GM21528 (cell line): ENCODE measurements at regions not wholly inside any gene's neighbourhood (a gene's known extent, or its start where the extent isn't known, plus 50 kb on each side); places are given as distances from the start of the nearest gene placed in this dataset.

Source experiments
- ATAC-seq: cut with Tn5 transposase; IDR thresholded peaks from one replicate; pipeline ENCODE4 v1.9.1; 2021; ENCODE audit warnings: mild to moderate bottlenecking, moderate library complexity; ENCODE audit not compliant: unreplicated experiment, low FRiP score

DNA sequence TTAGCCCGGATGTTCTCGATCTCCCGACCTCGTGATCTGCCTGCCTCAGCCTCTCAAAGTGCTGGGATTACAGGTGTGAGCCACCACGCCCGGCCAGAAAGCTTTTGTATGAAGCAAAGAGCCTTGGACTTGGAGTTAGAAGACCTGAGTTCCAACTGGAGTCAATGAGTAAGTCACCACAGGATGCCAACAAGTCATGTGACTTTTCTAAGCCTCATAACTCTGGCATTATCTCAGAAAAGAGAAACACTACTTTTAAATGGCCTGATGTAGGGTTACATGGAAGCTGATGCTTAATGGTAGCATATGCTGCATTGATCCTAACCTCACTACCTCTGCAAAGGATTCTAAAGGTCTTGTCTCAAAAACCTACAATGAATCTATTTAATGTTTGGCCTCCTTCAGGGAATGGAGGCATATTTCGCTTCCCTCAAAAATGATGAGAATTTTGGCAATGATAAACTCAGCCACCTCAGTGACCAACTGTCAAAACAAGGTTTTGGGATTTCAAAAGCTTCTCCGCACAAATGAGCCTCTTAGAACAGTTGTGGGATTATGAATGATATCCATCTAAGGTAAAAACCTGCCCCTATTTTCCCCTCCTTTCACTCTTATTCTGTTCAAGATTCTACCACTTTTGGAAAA, 236.8 kb downstream of the ACTL7B start:
- ATAC-seq = no peak

DNA sequence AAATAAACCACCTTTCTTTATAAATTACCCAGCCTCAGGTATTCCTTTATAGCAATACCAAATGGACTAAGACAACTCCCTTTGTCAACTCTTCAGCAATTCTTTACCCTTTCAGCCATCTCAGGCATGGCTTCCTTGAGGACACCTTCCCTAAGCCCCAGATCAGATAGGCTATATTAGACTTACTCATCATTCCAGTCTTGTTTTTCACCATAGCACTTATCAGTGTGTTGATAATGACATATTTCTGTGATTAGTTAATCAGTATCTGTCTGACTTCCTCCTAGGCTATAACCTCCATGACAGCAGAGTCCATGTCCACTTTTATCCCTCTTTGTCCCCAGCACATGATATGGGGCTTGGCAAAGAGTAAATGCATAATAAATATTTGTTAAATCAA, 238.1 kb downstream of the ACTL7B start:
- no peak for ATAC-seq

DNA sequence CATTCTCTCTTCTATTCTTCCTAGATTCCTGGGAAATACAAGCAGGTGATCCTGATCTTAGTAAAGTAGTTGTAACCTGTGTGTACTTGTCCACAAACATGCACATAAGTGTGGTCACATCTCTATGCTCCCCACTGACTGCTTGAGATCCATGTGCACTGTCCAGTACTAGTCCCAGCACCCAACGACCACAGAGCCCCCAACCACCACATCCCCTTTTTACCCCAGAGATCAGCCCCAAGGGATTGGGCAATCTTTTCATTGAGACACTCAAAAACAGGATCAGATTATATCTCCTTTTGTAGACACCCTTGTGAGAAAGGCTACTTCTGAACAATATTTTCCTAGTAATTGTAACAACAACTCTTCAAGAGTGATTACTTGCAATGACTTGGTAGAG, 240.6 kb downstream of the ACTL7B start:
- ATAC-seq = no peak

DNA sequence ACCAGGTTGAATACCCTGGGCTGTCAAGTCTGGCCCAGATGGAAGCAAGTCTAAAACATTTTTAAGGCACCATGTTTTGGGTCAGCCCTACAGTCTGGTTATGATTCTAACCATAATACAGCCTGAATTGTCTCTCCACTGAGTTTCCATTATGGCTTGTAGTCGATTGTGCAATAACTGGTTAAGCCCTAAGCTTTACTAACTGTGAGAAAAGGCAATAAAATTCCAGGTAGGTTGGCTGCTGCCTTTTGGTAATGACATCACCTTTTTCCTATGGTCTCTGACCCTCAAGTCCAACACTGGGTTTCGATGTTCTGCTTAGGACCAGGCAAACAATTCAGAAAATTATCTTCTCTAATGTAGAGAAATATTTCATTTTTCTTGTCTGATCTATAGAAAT, 243.3 kb downstream of the ACTL7B start:
- ATAC-seq = no peak

DNA sequence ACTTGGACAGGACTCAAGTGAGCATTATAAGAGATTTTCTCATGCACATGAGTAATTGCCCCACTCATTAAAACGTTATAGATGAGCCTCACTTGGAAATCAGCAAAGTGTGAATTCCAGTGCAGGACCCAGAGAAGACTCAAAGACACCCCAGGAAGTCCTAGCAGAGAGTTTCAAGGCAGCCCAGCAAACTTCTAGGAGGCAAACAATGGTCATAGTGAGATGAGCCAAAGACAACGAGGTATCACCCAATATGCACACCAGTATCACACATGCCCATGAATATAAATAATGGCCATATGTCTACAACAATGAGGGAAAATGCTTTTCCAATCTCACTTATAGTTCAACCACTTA, 245.9 kb downstream of the ACTL7B start:
- no peak for ATAC-seq

DNA sequence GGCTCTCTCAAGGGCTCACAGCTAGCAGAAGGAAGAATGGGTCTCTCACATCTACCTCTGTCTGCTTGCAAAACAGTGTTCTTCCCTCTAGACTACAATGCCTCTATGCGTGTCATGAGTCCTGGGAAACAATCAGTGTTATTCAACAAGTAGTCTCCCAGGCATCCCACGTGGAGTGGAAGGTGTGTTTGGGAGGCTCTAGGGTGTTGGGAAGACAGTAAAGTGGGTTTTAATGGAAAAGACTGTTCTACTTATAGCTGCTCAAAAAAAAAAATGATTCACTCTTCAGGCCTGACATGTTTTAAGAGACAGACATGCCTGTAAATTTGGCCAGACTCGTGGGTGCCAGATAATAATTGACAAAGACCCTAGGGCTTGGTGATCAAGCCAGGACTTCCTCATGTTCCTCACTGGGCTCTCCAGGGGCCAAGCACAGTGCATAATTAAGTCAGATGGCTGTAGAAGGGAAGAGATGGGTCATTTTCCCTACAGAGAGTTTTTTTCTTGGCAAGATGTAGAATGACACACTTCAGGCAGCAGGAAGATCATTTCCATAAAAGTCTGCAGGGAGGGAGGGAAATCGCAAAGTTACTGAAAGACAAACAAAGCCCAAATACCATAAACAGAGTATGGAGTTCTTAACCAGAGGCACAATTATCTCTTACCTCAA, 246.4 kb downstream of the ACTL7B start:
- ATAC-seq = no peak

DNA sequence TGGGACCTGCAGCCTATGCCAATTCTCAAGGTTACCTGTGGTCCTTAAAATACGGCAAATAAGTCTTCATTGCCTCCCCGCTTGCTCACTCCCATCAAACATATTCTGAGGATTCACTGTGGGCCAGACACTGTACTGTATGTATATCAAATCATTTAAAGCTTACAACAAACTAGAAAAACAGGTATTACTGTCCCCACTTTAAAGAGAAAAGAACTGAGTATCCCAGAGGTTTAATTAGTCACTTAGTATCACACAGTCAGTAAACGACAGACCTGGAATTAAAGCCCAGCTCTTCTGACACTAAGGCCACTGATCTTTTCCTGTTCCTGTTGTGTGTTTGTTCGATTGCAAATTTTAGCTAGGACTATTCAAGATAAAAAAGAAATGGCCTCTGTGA, 248.2 kb downstream of the ACTL7B start:
- ATAC-seq = no peak

DNA sequence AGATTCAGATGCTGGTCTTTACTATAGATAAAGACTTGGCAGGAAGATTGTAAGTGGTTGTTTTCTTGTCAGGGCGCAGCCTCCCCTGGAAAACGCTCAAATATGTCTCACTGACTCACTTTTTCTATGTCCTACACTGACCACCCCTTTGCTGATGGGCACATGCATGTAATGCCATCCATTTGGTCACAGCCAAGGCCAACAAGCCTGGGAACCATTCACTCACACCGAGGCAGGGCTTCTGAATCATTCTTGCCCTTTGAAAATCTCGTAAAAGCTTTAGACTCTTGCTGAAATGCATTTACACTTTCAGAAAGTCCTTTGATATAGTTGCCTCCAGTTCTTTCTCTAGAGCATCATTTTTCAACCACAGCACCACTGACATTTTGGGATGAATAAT, 249.4 kb downstream of the ACTL7B start:
- no peak for ATAC-seq

DNA sequence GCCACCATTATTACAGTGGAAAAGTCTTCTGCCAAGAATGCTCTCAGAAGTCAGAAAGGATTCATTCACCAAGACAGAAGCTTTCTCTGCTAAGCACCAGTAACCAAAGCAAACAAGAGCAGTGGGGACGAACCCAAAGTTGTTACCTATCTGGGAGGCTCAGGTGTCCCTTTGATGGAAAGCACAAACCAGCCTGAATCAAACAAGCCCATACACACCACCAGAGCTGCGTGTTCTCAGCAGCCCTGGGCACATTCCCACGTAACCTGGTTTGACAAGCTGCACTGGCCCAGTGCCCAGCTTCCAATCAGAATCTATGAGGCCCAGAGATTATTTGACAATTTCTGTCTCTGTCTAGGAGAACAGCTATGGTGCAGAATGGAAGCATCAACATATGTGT, 252.6 kb downstream of the ACTL7B start:
- no peak for ATAC-seq

DNA sequence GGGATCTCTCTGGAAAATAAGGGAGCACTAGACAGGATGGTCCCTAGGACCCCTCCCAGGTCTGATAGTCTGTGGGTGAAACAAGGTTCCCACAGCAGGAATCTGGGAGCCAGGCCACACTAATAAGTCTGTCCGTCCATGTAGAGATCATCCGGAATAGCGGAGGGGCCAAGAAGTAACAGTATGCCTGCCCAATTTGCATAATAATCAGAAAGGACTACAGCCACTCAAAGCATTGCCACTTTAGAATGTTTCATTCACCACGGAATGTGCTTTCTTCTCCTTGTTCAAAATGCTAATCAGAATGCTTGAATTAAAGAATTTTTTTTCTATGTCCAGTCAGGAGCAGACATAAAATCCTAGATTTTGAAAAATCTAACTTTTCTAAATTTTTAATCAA, 254.9 kb downstream of the ACTL7B start:
- ATAC-seq = no peak

DNA sequence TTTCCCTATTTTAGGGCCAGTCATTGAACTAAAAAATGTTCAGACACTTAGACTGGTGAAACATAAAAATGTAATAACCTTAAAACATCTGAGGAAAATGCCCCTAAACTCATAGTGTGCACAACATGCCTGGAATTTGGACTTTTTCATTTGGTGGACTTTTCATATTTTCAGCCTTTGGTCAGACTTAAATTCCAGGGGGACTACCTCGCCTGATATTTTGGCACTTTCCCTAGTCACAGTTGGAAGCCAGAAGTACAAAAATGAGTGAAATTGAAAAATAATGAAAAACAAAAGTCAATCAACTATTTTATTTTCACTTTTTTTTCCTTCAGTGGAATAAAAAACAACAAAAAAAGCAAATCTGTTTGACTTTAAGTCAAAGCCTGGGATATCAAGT, 256.2 kb downstream of the ACTL7B start:
- no peak for ATAC-seq

DNA sequence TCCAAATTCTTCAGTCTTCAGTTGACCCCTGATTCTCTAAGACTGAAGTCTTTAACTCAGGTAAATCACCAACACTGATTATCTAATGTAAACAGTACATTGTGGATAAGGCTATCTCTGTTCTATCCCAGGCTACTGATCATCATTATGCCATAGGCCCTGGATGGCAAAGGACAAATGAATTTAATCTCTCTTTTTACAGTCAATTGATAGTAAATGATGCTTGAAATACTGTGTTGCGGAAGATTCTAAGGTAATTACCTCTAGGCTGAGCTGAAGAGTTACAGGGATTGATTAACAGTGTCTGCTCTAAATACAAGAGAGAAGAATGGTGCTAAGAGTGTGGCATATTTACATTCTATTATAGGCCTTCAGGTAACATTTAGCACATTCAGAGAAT, 264.7 kb downstream of the ACTL7B start:
- ATAC-seq = no peak

DNA sequence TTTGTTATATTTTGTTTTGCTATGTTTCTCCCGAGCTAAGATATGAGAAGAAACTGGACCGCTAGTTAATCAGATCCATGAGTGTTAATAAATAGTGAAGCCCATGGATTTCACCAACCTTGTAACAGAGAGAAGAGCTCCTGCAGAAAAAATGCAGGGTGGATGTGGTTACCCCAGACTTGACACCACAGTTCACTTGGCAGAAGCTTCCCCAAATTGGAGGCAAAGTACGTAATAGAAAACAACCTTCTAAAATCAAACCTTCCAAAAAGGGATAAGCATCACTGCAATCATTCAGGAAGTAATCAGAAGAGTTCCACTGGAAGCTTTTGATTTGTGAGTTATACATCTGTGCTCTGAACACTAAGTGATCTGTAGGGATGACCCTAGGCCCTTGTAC, 267.5 kb downstream of the ACTL7B start:
- no peak for ATAC-seq

DNA sequence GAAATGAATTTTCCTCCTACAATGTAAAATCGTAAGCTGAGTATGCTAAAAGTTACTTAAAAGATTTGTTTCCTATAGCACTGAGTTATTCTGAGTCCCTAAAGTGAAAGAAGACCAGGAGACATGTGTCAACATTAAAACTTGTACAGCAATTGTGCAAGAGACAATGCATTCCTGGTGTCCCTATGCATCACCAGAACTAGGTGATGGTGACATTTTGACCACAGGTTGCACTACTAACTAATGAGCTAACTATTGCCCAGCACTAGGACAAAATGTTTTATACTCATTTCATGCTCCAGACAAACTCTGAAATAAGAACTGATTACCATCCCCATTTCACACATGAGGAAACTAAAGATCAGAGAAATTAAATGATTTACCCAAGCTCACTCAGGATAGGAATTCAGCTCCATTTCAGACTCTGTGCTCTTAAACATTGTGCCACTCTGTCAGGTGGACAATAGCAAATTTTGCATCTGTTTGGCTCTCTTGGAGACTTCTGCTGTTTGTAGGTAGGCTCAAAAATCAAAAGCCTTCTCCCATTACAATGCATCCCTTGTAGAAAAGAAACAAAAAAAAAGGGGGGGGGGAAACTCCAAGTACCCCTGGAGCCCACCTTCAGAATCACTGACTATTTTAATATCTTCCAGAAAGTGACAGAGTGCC, 269.2 kb downstream of the ACTL7B start:
- no peak for ATAC-seq

DNA sequence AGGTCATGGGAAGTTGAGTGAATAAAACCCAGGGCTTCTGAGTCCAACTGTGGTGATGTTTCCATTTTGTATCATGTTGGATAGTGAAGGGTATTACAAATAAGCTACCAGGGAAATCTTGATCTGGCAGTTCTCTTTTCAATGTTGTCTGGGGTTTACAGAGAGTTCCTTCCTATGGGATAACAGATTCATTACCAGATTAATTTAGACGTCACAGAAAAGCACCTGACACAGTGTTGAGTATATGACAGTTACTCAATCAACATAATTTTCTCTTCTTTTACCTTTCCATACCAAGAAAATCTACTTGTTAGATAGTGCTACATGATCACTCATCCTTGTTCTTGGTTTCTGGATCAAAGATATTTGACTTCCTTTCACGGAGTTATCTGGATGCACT, 270.9 kb downstream of the ACTL7B start:
- no peak for ATAC-seq

DNA sequence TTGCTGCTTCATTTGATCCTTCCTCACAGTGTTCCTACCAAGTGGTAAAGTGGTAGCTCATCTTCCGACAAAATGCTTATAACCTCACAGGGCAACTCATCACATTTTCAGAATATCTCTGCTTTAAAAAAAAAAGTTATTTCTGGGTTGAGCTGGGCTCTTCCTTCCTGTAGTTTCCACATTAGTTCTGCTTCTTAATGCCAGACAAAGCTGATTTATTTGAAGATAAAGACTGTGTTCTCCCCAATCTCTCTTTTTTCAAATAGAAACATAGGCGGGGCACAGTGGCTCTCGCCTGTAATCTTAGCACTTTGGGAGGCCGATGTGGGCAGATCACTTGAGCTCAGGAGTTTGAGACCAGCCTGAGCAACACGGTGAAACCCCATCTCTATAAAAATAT, 273.1 kb downstream of the ACTL7B start:
- no peak for ATAC-seq

DNA sequence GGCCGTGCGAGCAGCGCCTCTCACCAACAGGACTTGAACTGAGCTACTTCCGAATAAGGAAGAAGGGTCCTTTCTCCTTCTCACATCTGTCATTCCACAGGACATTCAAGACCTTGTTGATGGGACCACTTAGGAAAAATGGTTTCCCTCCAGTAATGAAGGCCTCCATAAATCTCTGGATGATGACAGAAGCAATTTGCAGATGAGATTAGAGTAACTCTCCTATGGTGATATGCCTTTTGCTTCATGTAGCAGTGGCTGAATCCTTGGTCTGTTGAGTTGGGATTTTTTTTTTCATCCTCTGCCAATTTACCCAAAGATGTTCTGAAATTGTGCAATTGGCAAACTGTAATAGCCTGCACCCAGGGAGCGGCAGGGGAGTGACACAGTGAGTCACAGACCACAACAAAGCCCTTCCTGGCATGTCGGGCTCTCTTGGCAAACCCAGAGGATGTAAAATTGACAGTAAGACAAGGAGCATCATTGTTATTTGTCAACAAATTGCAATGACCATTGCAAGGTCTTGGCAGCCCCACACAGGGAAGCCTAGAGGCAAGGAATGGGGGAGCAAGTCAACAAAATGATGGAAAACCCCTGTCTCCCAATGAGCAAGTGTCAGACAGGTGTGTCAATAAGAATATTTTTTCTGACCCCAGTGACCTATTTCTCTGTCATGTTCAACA, 275.9 kb downstream of the ACTL7B start:
- no peak for ATAC-seq

DNA sequence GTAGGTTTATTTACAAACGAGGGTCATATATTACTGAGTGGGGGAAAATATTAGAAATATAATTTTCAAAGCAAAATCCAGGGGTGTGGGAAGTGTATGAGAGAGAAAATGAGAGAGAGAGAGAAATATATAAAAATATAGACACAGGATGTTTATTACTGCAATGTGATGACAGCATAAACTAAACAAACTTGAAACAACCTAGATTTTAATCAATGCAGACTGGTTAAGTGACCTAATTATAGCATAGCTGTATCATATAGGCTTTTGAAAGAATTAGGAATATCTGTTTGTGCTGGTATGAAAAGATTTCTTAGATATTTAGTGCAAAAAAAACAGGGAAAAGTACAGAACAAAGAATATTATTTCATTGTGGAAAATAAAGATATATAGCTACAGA, 280.5 kb downstream of the ACTL7B start:
- no peak for ATAC-seq

DNA sequence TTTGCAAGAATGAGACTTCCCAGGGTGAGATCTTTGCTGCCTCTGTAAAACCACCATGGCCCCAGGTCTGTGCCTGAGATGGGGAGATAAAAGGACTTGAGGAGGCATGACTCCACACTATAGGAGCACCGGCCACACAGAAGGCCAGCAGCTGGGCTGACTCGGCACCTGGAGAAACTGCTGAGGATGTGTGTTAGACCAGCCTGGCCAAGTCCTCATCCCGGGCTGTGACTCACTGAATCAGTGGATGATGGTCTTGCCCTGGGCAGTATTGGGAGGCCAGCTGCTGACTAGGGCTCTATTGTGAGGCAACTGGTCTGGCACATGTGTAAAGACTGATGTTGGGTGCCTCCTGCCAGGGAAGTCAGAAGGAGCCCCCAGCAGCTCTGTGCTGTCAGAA, 286.2 kb downstream of the ACTL7B start:
- ATAC-seq = no peak

DNA sequence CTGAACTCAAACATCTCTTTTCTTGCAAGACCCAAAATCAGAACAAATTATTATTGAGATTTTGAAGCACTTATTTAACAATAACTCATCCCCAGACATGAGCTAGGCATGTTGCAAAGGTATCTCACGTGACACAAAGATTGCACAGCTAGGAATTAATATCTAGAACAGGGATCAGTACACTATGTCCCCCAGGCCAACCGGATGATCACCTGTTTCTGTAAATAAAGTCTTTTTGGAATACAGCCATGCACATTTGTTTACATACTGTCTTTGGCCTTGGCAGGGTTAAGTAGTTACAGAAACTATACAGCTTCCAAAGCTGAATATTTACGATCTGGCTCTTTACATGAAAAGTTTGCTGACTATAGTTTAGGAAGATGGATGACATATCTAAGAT, 287.7 kb downstream of the ACTL7B start:
- no peak for ATAC-seq

DNA sequence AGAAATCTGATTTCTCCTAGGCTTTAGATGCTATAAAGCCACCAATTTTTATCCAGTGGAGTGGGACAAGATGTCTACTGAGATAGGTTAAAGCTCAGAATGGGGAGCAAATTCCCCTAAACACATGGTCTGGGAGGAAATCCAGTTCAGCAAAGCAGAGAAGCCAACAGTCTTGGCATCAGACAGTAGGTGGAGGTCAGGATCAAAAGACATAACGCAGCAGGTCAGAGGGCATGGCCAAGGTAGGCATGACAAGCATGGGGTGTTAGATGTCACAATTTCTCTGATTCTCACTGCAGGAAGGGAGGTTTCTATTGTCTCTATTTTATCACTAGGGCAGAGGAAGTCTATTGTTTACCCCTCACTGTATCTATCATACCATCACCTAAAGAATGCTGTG, 288.2 kb downstream of the ACTL7B start:
- no peak for ATAC-seq
